ENCODE measurements at regions not wholly inside any gene's neighbourhood (a gene's known extent, or its start where the extent isn't known, plus 50 kb on each side); places are given as distances from the start of the nearest gene placed in this dataset.
A peak's percentile ranks its signal among the peaks of the same experiment; 100 is the strongest.

DNA sequence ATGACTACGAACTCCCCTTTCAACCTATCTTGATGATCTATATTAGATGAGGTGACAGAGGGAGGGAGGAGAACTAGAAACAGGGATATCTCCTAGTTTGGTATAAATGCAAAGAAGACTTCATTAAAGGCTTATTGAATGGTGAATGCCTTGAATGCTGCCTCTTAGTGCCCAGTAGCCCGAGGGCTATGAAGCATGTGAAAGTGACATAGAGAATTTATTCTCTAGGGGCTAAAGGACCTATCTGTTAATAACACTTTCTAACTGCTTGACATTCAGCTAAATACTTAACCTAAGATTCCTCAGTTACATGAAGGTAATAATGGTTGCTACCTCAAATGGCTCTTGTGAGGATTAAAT is 764.1 kb downstream of the LTN1 start:
- no peak for DNase-seq (ENCODE audit: low read depth)
- TF ChIP-seq, protein P1, sequence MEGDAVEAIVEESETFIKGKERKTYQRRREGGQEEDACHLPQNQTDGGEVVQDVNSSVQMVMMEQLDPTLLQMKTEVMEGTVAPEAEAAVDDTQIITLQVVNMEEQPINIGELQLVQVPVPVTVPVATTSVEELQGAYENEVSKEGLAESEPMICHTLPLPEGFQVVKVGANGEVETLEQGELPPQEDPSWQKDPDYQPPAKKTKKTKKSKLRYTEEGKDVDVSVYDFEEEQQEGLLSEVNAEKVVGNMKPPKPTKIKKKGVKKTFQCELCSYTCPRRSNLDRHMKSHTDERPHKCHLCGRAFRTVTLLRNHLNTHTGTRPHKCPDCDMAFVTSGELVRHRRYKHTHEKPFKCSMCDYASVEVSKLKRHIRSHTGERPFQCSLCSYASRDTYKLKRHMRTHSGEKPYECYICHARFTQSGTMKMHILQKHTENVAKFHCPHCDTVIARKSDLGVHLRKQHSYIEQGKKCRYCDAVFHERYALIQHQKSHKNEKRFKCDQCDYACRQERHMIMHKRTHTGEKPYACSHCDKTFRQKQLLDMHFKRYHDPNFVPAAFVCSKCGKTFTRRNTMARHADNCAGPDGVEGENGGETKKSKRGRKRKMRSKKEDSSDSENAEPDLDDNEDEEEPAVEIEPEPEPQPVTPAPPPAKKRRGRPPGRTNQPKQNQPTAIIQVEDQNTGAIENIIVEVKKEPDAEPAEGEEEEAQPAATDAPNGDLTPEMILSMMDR (IDR thresholded peaks at IDR 0.05; ENCODE audit: low read depth, low read length, missing control alignments) = no peak
- no peak overlapping the region for H3K4me3 ChIP-seq (ENCODE audit: low read depth, low read length)
- in situ Hi-C loops (cut with HindIII; ENCODE audit: low sequenced_read_pairs) = no loop called here

DNA sequence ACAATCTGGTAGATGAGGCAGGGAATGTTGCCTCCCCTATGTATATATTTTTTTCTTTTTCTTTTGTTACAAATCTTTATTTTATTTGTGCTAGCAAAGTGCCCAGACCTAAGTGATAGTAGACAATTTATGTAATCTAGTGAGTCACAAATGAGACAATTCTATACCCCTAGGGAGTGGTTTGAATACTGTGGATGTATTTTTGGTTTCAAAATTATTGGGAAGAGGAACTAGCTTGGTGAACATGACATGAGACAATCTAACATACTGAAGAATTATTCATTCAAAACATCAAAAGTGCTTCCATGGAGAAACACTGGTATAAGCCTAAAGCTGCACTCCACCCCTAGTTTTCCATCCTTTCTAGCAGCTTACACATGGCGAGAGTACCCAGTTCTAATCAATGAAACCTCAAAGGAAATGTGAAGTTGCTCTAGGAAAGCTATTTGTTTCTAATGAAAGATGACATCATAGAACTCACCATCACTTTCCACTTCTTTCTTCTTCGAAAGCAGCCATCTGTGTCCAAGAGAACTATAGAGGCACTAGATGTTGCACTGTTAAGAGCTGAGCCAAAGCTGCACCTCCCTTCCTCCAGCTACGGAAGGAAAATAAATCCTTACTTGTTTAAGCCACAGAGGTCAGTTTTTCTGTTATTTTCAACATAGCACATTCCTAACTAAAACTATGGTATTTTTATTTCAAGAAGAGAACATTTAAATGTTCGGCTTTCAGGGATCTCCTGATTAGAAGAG is 764.6 kb downstream of the LTN1 start:
- in situ Hi-C loops (cut with HindIII; ENCODE audit: low sequenced_read_pairs) = no loop called here
- TF ChIP-seq, protein P1 (IDR thresholded peaks at IDR 0.05; ENCODE audit: low read depth, low read length, missing control alignments) = no peak
- DNase-seq (ENCODE audit: low read depth) = no peak
- H3K4me3 ChIP-seq (ENCODE audit: low read depth, low read length) = no peak overlapping the region

DNA sequence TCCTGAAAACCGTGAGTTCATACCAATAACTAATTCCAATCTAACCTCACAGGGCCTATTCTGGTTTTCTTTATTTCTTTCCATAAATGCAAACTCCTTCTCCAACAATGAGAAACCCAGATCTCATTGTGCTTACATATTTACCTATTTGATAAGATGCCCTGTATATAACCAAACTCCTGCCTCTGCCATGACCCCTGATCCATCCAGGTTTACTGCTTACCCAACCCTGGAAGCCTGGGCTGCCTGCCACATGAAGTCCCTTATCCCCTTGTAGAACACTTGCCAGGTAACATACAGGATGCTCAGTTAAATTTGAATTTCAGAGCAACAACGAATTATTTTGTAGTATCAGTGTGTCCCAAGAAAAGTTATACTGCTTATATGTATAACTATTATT is 766.1 kb downstream of the LTN1 start:
- DNase-seq (ENCODE audit: low read depth) = no peak
- TF ChIP-seq, protein P1 (IDR thresholded peaks at IDR 0.05; ENCODE audit: low read depth, low read length, missing control alignments) = no peak
- in situ Hi-C loops (cut with HindIII; ENCODE audit: low sequenced_read_pairs) = no loop called here
- H3K4me3 ChIP-seq (ENCODE audit: low read depth, low read length) = no peak overlapping the region

DNA sequence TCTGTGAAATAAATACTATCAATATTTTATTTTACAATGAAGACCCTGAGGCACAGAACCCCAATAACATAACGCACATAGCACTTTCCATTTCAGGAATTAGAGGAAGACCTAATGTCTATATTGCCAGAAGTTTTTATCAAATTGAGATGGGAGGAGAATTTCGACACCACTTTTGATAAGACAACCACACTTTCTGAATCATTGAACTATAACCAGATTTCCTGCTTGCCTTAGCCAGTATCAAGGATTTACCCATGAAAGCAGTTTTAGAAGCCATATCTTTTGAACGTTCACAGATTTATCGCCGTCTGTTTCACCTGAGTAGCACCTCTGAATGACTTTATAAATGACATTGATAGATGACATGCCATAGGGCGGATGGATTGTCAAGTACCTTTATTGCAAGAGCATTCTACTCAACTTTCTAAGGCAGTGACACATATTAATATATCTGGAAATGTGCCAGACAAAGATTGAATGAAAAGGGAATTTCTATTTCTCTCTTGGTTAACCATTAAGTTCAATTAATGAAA is 768.4 kb downstream of the LTN1 start:
- TF ChIP-seq, protein P1 (IDR thresholded peaks at IDR 0.05; ENCODE audit: low read depth, low read length, missing control alignments) = no peak
- H3K4me3 ChIP-seq (ENCODE audit: low read depth, low read length) = no peak overlapping the region
- in situ Hi-C loops (cut with HindIII; ENCODE audit: low sequenced_read_pairs) = no loop called here
- no peak for DNase-seq (ENCODE audit: low read depth)

DNA sequence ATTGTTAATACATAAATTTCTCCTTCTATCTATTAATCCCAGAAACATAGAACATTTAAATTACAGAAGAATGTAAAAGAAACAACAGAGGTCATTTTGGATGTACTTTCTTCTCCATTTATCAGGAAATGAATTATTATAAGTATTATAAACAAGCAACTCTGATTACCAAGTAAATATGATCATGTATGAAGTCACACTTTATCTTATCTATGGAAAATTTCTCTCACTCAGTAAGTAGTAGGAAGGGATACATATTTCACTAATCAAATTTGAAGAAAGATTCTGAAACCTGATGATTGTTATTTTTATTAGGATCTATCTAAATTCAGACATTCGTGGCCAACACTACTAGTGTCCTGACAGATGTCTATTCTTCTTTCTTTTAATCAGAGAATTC is 770.7 kb downstream of the LTN1 start:
- in situ Hi-C loops (cut with HindIII; ENCODE audit: low sequenced_read_pairs) = no loop called here
- no peak for DNase-seq (ENCODE audit: low read depth)
- TF ChIP-seq, protein P1 (IDR thresholded peaks at IDR 0.05; ENCODE audit: low read depth, low read length, missing control alignments) = no peak
- no peak overlapping the region for H3K4me3 ChIP-seq (ENCODE audit: low read depth, low read length)

DNA sequence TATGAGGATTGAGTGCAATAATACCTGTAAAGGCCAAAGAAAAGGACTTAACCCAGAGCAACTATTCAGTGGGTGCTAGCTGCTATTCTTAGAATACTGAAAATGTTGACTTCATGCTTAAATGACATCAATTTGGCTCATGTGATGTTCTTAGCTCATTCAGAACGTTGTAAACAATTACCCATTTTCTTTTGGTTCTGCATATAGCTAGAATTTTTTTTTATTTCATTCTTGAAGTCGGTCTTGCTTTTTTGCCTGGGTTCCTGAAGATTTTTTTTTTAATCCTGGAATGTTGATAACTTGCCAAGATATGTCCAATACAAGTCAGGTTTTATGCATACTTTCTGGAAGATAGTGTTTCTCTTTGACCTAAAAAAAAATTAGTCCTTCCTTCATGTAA is 772.0 kb downstream of the LTN1 start:
- in situ Hi-C loops (cut with HindIII; ENCODE audit: low sequenced_read_pairs) = no loop called here
- H3K4me3 ChIP-seq (ENCODE audit: low read depth, low read length) = no peak overlapping the region
- TF ChIP-seq, protein P1 (IDR thresholded peaks at IDR 0.05; ENCODE audit: low read depth, low read length, missing control alignments) = no peak
- peak; percentile 19 for DNase-seq (ENCODE audit: low read depth)

All from astrocyte of the cerebellum (primary cell).